Mesenchymal stem cell (in vitro differentiated cells and primary cell): ENCODE measurements at regions not wholly inside any gene's neighbourhood (a gene's known extent, or its start where the extent isn't known, plus 50 kb on each side); places are given as distances from the start of the nearest gene placed in this dataset. TPM values are rescaled to one million over a fixed set of nuclear protein-coding genes. Genes with fewer than 3 reads are reported as not detected.

Experiments
- DNase-seq: peaks from one replicate; pipeline ENCODE4 v3.0.0-alpha.2; 2013
- H2AFZ ChIP-seq: one replicate; pipeline ENCODE4 v1.6.1; 2013; ENCODE audit warnings: low read depth, mild to moderate bottlenecking, control low read depth, inconsistent platforms, low read length, moderate library complexity
- H2AK5ac ChIP-seq: 2 replicates; pipeline ENCODE4 v1.6.1; 2013; ENCODE audit warnings: low read length, moderate library complexity, mild to moderate bottlenecking, inconsistent platforms; ENCODE audit not compliant: severe bottlenecking
- H2BK120ac ChIP-seq: one replicate; pipeline ENCODE4 v1.6.1; 2013; ENCODE audit warnings: low read depth, mild to moderate bottlenecking, inconsistent platforms, low read length, moderate library complexity
- H2BK12ac ChIP-seq, 2 experiments: one replicate each; pipeline ENCODE4 v1.6.1; 2013; ENCODE audit warnings: inconsistent platforms in 2 of 2, low read length in 2 of 2, mild to moderate bottlenecking in 2 of 2, moderate library complexity in 2 of 2, control low read depth in 1 of 2
- H2BK15ac ChIP-seq: one replicate; pipeline ENCODE4 v1.6.1; 2013; ENCODE audit warnings: mild to moderate bottlenecking, low read depth, inconsistent platforms; ENCODE audit not compliant: poor library complexity, severe bottlenecking
- H2BK5ac ChIP-seq: 2 replicates; pipeline ENCODE4 v1.6.1; 2013; ENCODE audit warnings: low read depth, mild to moderate bottlenecking, low read length, control low read depth, inconsistent platforms; ENCODE audit not compliant: poor library complexity, severe bottlenecking
- H3K14ac ChIP-seq, 2 experiments: one replicate each; pipeline ENCODE4 v1.6.1; 2013; ENCODE audit warnings: inconsistent platforms in 2 of 2, low read length in 2 of 2, control low read depth in 1 of 2, mild to moderate bottlenecking in 1 of 2, moderate library complexity in 1 of 2
- H3K18ac ChIP-seq, 2 experiments: one replicate each; pipeline ENCODE4 v1.6.1; 2013; ENCODE audit warnings: inconsistent platforms in 2 of 2, low read length in 2 of 2, control low read depth in 1 of 2, low read depth in 1 of 2, mild to moderate bottlenecking in 1 of 2
- H3K23ac ChIP-seq, 2 experiments: one replicate each; pipeline ENCODE4 v1.6.1; 2013; ENCODE audit warnings: inconsistent platforms in 2 of 2, low read length in 2 of 2, mild to moderate bottlenecking in 2 of 2, moderate library complexity in 2 of 2, control low read depth in 1 of 2
- H3K27ac ChIP-seq: 2 replicates; pipeline ENCODE4 v1.5.1; 2013; ENCODE audit warnings: mild to moderate bottlenecking, moderate library complexity, low read length, control low read depth, inconsistent platforms; ENCODE audit not compliant: poor library complexity, severe bottlenecking
- H3K27me3 ChIP-seq, 2 experiments: 2 replicates each; pipeline versions ENCODE4 v1.6.1 to v1.7.0; 2013; ENCODE audit warnings: low read length in 2 of 2, mild to moderate bottlenecking in 2 of 2, moderate library complexity in 2 of 2, control low read depth in 1 of 2, inconsistent platforms in 1 of 2; ENCODE audit not compliant: control insufficient read depth in 1 of 2, insufficient read depth in 1 of 2
- H3K36me3 ChIP-seq, 2 experiments: 2 replicates each; pipeline versions ENCODE4 v1.6.1 to v1.7.0; 2013; ENCODE audit warnings: low read length in 2 of 2, control low read depth in 1 of 2, inconsistent platforms in 1 of 2, low read depth in 1 of 2, mild to moderate bottlenecking in 1 of 2; ENCODE audit not compliant: insufficient read depth in 2 of 2, control insufficient read depth in 1 of 2
- H3K4ac ChIP-seq, 2 experiments: one replicate each; pipeline ENCODE4 v1.6.1; 2013; ENCODE audit warnings: inconsistent platforms in 2 of 2, low read length in 2 of 2, mild to moderate bottlenecking in 2 of 2, moderate library complexity in 2 of 2, control low read depth in 1 of 2, low read depth in 1 of 2
- H3K4me1 ChIP-seq: 2 replicates; pipeline ENCODE4 v1.6.1; 2013; ENCODE audit warnings: low read depth, low read length, control low read depth; ENCODE audit not compliant: control insufficient read depth, insufficient read depth
- H3K4me2 ChIP-seq: 2 replicates; pipeline ENCODE4 v1.6.1; 2013; ENCODE audit warnings: low read length, mild to moderate bottlenecking, inconsistent platforms; ENCODE audit not compliant: poor library complexity, severe bottlenecking
- H3K4me3 ChIP-seq, 2 experiments: 2 replicates each; pipeline versions ENCODE4 v1.5.1 to v1.7.0; 2013; ENCODE audit warnings: low read length in 2 of 2, mild to moderate bottlenecking in 2 of 2, control low read depth in 1 of 2, low read depth in 1 of 2; ENCODE audit not compliant: insufficient read depth in 1 of 2
- H3K79me1 ChIP-seq: replicated peaks from 2 replicates; pipeline ENCODE4 v1.6.1; 2013; ENCODE audit warnings: mild to moderate bottlenecking, control low read depth, low read length, inconsistent platforms; ENCODE audit not compliant: poor library complexity, severe bottlenecking
- H3K9ac ChIP-seq: 2 replicates; pipeline ENCODE4 v1.7.0; 2013; ENCODE audit warnings: mild to moderate bottlenecking, low read length, moderate library complexity
- H3K9me3 ChIP-seq: 2 replicates; pipeline ENCODE4 v1.7.0; 2013; ENCODE audit warnings: mild to moderate bottlenecking, low read length; ENCODE audit not compliant: control insufficient read depth
- H4K8ac ChIP-seq: one replicate; pipeline ENCODE4 v1.6.1; 2013; ENCODE audit warnings: inconsistent platforms, mild to moderate bottlenecking, low read length, moderate library complexity
- H4K91ac ChIP-seq: one replicate; pipeline ENCODE4 v1.6.1; 2013; ENCODE audit warnings: mild to moderate bottlenecking, low read length, inconsistent platforms
- WGBS: methylation state at CpG from one replicate; pipeline ENCODE4 v1.1.7; 2013; ENCODE audit warnings: mixed read lengths; 5-methylcytosine and 5-hydroxymethylcytosine counted together
- small RNA-seq: library from polyadenylated mRNA; stranded (forward); fragments of <200 nt; extraction: miRNeasy Mini kit (QIAGEN cat#:217004); gene quantifications from one replicate; pipeline ENCODE3, GENCODE V24; 2013; ENCODE audit warnings: low read depth

- Histone ChIP-seq H4K91ac (no peak overlapping the region), H3K9ac (no peak overlapping the region), H2AK5ac (no peak overlapping the region), H3K27ac (no peak overlapping the region), H2BK12ac (no peak overlapping the region), H3K23ac (no peak overlapping the region), H3K14ac (no peak overlapping the region), H3K27me3 (no peaks in the 10 kb centered on the region), H3K18ac (no peak overlapping the region), H3K4me2 (no peak overlapping the region), H2AFZ (no peak overlapping the region), H3K79me1 (no peaks in the 10 kb centered on the region), H4K8ac (no peak overlapping the region), H3K4ac (no peak overlapping the region), H3K9me3 (no peaks in the 10 kb centered on the region), H2BK15ac (no peak overlapping the region), H3K4me3 (no peak overlapping the region), H3K4me1 (peaks cover 2% of the 10 kb centered on the region), H3K36me3 (no peaks in the 10 kb centered on the region), H2BK120ac (no peak overlapping the region), H2BK5ac (no peak overlapping the region)
- 67% methylated on average over 1 of the region's 1 CpG for WGBS
- DNase-seq, result peak; percentile 34
Observed at GRCh38 chr1:193308438-193308837, 122.0 kb upstream of the B3GALT2 start.

- H3K9me3 ChIP-seq, result no peaks in the 10 kb centered on the region
- H2BK12ac ChIP-seq, result no peak overlapping the region
- no peak overlapping the region for H4K8ac ChIP-seq
- H4K91ac ChIP-seq, result no peak overlapping the region
- no peak overlapping the region for H3K4me3 ChIP-seq
- H3K18ac ChIP-seq, result no peak overlapping the region
- no peak overlapping the region for H2BK120ac ChIP-seq
- H2BK15ac ChIP-seq, result no peak overlapping the region
- no peak overlapping the region for H3K9ac ChIP-seq
- H3K4me1 ChIP-seq, result peaks cover 2% of the 10 kb centered on the region
- H3K27me3 ChIP-seq, result no peaks in the 10 kb centered on the region
- no peak overlapping the region for H2AFZ ChIP-seq
- peak overlapping the region in 1 of 2 experiments; percentile 60 for H3K23ac ChIP-seq
- WGBS, result 92% methylated on average over 1 of the region's 2 CpGs
- no peak overlapping the region for H3K4me2 ChIP-seq
- no peak overlapping the region for H3K27ac ChIP-seq
- H3K79me1 ChIP-seq, result no peaks in the 10 kb centered on the region
- no peak overlapping the region for H3K14ac ChIP-seq
- DNase-seq, result no peak
- H2BK5ac ChIP-seq, result no peak overlapping the region
- no peaks in the 10 kb centered on the region for H3K36me3 ChIP-seq
- H3K4ac ChIP-seq, result no peak overlapping the region
- no peak overlapping the region for H2AK5ac ChIP-seq
Observed at GRCh38 chr1:193306430-193306829, 120.0 kb upstream of the B3GALT2 start.

Small RNA genes in the stretch of these regions (small RNA-seq; reads per million reads assigned to genes)
- gene RNU6-983P, result not detected
